ENCODE measurements at regions not wholly inside any gene's neighbourhood (a gene's known extent, or its start where the extent isn't known, plus 50 kb on each side); places are given as distances from the start of the nearest gene placed in this dataset.

DNA sequence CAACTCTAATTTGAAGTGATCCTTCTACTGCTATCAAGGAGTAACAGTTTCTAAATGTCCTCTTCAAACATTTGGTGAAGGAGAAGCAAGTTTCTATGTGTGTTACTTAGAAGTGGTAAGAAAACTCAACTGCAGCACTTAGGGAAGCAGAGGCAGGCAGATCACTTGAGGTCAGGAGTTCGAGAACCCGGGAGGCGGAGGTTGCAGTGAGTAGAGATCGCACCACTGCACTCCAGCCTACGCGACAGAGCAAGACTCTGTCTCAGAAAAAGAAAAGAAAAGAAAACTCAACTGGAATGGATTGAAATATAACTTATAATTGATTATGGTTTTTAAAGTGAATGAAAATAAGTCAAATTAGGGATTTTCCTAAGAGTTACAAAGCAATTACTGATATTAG, 169.7 kb upstream of the ATP2B1 start:
- WGBS, 2 donors, result 92 to 97% methylated on average over 6 of the region's 6 CpGs
- Histone ChIP-seq H3K27me3 (peaks cover 0 to 18% (median 0%) of the 10 kb centered on the region in 4 donors), H3K9me3 (no peaks in the 10 kb centered on the region), H3K27ac (no peak overlapping the region), H3K4me3 (no peak overlapping the region), H3K36me3 (no peaks in the 10 kb centered on the region), H3K4me1 (peaks cover 0 to 26% (median 5%) of the 10 kb centered on the region in 3 donors)
- intact Hi-C loops (cut with DNase I), result no loop called here
- TF ChIP-seq POLR2A (IDR thresholded peaks at IDR 0.05), result no peak
- TF ChIP-seq, protein P1, sequence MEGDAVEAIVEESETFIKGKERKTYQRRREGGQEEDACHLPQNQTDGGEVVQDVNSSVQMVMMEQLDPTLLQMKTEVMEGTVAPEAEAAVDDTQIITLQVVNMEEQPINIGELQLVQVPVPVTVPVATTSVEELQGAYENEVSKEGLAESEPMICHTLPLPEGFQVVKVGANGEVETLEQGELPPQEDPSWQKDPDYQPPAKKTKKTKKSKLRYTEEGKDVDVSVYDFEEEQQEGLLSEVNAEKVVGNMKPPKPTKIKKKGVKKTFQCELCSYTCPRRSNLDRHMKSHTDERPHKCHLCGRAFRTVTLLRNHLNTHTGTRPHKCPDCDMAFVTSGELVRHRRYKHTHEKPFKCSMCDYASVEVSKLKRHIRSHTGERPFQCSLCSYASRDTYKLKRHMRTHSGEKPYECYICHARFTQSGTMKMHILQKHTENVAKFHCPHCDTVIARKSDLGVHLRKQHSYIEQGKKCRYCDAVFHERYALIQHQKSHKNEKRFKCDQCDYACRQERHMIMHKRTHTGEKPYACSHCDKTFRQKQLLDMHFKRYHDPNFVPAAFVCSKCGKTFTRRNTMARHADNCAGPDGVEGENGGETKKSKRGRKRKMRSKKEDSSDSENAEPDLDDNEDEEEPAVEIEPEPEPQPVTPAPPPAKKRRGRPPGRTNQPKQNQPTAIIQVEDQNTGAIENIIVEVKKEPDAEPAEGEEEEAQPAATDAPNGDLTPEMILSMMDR (IDR thresholded peaks at IDR 0.05), result no peak
- DNase-seq, result no peak

- DNase-seq, result no peak
- no peak overlapping the region for H3K4me3 ChIP-seq
- intact Hi-C loops (cut with DNase I), result no loop called here
- H3K9me3 ChIP-seq, result no peaks in the 10 kb centered on the region
- H3K27ac ChIP-seq, result no peak overlapping the region
- H3K4me1 ChIP-seq, result peaks cover 0 to 26% (median 5%) of the 10 kb centered on the region in 3 donors
- 74 to 83% methylated on average over 3 of the region's 3 CpGs for WGBS, 2 donors
- peaks cover 0 to 18% (median 0%) of the 10 kb centered on the region in 4 donors for H3K27me3 ChIP-seq
- H3K36me3 ChIP-seq, result no peaks in the 10 kb centered on the region
- TF ChIP-seq, protein P1 (IDR thresholded peaks at IDR 0.05), result no peak
- TF ChIP-seq POLR2A (IDR thresholded peaks at IDR 0.05), result no peak
Observed at GRCh38 chr12:89877671-89878070, 169.0 kb upstream of the ATP2B1 start.

DNA sequence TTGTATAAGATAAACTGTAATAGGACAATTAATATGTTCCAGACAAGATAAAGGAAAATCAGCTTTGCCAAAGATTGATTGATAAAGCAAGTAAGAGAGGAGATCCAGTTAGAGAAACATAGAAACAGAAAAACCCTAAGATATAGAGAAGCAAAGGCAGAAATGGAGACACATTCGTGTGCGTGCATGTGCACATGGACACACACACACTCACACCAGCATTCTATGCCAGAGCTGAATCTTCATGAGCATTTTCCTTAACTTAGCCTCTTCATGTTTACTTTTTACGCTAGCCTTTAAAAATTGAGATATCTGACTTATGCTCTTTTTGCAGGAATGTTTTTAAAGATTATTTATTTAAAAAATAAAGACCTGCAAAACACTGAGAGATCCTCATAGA, 168.5 kb upstream of the ATP2B1 start:
- Histone ChIP-seq H3K4me3 (no peak overlapping the region), H3K4me1 (peaks cover 0 to 26% (median 5%) of the 10 kb centered on the region in 3 donors), H3K27ac (no peak overlapping the region), H3K27me3 (peaks cover 0 to 18% (median 0%) of the 10 kb centered on the region in 4 donors), H3K9me3 (no peaks in the 10 kb centered on the region), H3K36me3 (no peaks in the 10 kb centered on the region)
- DNase-seq, result no peak
- TF ChIP-seq, protein P1 (IDR thresholded peaks at IDR 0.05), result no peak
- no peak for TF ChIP-seq POLR2A (IDR thresholded peaks at IDR 0.05)
- intact Hi-C loops (cut with DNase I), result no loop called here
- WGBS, 2 donors, result 89 to 92% methylated on average over 3 of the region's 3 CpGs

- H3K9me3 ChIP-seq, result peaks cover 0 to 4% (median 4%) of the 10 kb centered on the region in 3 donors
- intact Hi-C loops (cut with DNase I), result no loop called here
- H3K4me1 ChIP-seq, result peaks cover 0 to 25% (median 5%) of the 10 kb centered on the region in 3 donors
- DNase-seq, result no peak
- no peak for TF ChIP-seq POLR2A (IDR thresholded peaks at IDR 0.05)
- TF ChIP-seq, protein P1 (IDR thresholded peaks at IDR 0.05), result no peak
- no peak overlapping the region for H3K27ac ChIP-seq
- no peak overlapping the region for H3K4me3 ChIP-seq
- WGBS, 2 donors, result 38 to 74% methylated on average over 1 of the region's 1 CpG
- peaks cover 0 to 18% (median 0%) of the 10 kb centered on the region in 4 donors for H3K27me3 ChIP-seq
- no peaks in the 10 kb centered on the region for H3K36me3 ChIP-seq
Observed at GRCh38 chr12:89875809-89876208, 167.2 kb upstream of the ATP2B1 start.

GRCh38 chr12:89875225-89875624, 166.6 kb upstream of the ATP2B1 start:
- intact Hi-C loops (cut with DNase I), result no loop called here
- Histone ChIP-seq H3K27ac (no peak overlapping the region), H3K36me3 (no peaks in the 10 kb centered on the region), H3K4me1 (peaks cover 0 to 19% (median 5%) of the 10 kb centered on the region in 3 donors), H3K9me3 (peaks cover 0 to 9% (median 4%) of the 10 kb centered on the region in 3 donors), H3K27me3 (peaks cover 0 to 18% (median 0%) of the 10 kb centered on the region in 4 donors), H3K4me3 (no peak overlapping the region)
- WGBS, 2 donors, result 86 to 93% methylated on average over 2 of the region's 2 CpGs
- DNase-seq, result no peak
- TF ChIP-seq POLR2A (IDR thresholded peaks at IDR 0.05), result no peak
- TF ChIP-seq, protein P1 (IDR thresholded peaks at IDR 0.05), result no peak
